ENCODE measurements at regions not wholly inside any gene's neighbourhood (a gene's known extent, or its start where the extent isn't known, plus 50 kb on each side); places are given as distances from the start of the nearest gene placed in this dataset.
A peak's percentile ranks its signal among the peaks of the same experiment; 100 is the strongest.
"Not testable (repeated sequence)": the region's sequence is repeated elsewhere in the genome, so short reads cannot be mapped to it uniquely, and the experiment has no call there.

DNA sequence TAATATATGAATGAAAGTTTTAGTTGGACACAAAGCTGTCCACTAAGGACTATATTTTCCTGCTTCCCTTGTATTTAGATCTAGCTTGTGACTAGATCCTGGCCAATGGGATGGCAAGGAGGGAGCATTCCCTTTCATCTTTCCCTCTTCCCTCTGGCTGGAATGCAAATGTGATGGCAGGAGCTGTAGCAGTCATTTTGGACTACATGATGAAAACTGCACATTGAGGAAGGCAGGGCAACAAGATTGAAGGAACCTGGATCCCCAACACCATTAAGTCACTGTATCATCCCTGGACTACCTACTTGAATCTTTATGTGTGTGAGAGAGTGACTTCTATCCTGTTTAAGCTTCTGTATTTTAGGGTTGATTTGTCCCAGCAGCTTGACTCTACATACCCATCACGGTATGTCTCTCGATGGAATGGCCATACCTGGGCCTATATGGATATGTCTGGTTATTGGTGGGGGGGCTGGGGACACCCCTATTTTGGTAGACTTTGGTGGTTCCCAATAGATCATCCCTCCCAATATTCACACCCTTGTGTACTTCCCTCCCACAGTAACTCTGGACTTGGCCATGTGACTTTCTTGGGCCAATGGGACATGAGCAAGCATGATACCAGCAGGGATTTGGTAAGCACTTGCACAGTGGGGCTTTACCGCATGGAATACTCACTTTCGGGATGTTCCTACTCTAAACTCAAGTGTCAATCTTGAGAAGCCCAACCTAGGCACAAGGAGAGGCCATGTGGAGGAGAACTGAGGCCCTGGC lies 128.5 kb downstream of the VEGFA start:
- DNase-seq, result no peak

- no peak for DNase-seq
Observed at GRCh38 chr6:43897571-43898302, 127.7 kb downstream of the VEGFA start.

DNA sequence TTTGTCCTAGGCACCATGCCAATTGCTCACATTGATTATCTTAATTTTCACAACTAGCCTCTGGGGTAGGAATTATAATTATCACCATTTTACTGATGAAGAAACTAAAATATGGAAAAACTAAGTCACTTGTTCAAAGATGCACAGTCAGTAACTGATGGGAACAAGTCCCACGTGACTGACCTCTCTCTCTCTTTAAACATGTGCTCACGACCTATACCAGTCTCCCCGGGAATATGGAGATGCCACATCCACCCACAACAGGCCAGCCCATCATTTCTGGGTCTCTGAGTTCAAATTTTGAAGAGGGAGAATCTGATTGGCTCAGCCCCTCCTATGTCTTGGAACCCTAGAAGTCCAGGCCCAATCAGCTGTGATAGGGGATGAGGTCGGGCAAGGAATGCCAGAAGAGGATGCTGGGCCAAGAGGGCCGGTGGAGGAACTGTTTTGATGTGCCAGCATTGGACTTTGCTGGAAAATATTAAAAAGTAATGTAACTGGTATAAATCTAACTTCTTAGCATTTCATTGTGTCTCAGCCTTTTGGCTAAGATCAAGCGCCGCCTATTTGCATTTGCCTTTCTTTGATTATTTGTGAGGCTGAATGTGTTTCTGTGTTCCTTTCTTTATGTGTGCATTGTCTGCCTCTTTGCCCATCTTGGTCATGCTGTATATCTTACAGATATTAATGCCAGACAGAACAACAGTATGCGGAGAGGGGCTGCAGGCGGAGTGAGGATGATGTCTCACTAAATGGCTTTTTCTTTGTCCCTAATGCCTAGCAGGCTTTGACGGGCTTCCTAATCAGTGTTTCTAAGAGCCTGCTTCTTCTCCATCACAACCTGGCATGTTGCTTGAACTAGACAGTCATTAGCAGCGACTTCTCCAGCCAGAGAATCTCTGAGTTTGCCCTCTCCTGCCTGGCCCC lies 126.6 kb downstream of the VEGFA start:
- no peak for DNase-seq

DNA sequence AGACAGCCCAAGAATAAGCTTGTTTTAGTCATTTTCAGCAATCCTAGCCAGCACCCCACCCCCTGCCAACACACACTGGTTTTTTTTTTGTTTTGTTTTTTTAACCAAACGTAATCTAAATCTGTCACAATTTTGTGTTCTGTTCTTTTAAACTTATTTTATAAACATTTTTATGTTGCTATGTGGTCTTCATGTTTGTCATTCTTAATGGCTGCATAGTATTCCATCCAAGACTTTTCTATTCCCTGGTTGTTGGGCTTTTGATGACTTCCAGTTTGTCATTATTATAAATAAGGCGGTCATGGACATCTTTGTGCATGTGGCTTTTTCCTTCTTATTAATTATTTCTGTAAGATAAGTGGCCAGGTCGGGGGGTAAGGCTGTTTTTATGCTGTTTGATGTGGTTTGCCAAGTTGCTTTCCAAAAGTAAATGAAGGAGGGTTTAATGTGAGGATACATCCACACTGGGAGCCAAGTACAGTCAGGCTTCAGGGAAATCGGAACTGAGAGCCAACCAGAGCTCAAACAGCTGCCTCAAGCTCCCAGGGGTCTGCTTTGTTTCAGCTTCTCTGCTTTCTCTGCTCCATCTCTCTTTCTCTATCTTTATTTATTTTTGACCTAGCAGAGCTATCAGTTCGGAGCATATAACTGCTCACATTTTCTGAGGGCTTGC lies 125.8 kb downstream of the VEGFA start:
- no peak for DNase-seq

GRCh38 chr6:43893073-43893472 lies 123.1 kb downstream of the VEGFA start:
- DNase-seq, result no peak

- DNase-seq, result peak; percentile 66
Observed at GRCh38 chr6:43891072-43891870, 121.3 kb downstream of the VEGFA start.

GRCh38 chr6:43890197-43891062 lies 120.4 kb downstream of the VEGFA start:
- no peak for DNase-seq

DNA sequence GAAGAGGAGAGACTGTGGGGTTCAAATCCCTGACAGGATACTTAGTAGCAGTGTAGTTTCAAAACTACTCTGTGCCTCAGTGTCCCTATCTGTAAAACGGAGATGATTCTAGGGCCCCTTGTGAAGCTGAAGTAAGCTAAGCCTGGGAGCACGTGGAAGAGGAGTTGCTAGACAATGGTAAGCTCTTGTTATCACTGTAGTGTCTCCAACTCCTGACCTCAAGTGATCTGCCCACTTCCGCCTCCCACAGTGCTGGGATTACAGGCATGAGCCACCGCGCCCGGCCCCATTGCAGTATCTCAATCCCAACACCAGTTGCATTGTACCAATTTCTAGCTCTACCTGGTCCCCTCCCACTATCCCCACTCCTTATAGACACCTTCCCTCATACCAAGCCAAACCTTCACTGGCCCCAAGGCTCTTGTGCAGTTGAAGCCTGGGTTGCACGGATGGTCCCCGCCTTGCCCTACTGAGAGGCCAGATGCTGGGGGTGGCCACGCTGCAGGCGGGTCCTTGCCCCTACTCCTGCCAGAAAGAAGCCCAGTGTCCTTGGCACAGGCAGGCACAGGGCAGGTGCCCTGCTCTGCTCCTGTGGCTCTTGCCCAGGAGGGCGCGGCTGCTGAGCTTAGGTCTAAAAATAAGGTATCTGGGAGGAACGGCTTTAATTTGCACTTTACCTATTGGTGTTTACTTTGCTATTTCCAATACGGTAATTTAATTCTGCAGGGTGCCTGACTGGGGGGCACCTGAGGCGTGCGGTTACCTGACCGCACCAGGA lies 118.1 kb downstream of the VEGFA start:
- DNase-seq, result no peak

- no peak for DNase-seq
Observed at GRCh38 chr6:43887340-43887858, 117.4 kb downstream of the VEGFA start.

DNA sequence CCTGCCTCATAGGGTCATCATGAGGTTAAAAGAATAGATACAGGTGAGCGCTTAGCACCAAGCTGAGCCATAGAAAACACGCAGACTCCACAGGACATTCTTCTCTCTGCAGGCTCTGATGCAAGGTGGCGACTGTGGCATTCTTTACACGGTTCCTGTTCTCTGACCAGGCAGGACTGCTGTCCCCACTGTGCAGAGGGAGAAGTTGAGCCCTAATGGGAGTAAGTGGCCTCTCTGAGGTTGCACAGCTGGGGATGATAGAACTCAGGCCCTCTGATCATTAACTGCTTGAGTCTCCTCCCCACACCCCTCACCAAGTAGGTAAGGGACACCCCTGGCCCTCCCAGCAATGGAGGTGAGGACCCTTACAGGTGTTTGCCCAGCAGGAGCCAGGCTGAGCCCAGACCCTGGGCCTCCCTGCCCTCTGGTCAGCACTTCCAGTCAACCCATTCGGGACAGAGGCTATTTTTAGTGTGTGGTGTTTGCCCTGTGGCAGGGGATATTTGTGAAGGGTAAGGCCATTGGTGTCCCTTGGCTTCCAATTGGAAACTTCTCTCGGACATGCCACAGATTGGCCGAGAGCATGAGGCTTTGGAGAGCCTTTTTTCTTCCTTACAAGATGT lies 116.8 kb downstream of the VEGFA start:
- no peak for DNase-seq

DNA sequence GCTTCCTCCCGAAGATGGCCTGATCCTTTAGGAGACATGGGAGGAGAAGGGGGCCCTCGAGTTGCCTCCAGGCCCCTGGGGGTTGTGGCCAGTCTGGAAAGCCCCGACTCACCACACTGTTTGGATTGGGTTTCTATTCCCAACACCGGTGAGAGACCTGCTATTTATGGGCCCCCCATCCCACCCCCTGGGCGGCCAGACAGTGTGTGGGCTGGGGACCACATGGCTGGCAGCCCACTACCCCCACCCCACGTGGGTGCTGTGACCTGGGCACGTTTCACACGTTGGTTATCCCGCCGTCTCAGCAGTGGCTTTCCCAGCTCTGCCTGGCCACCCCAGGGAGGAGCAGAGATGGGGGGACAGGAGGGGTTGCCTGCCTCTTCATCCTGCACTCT lies 116.1 kb downstream of the VEGFA start:
- DNase-seq, result no peak

- no peak for DNase-seq
Observed at GRCh38 chr6:43885399-43886066, 115.5 kb downstream of the VEGFA start.

GRCh38 chr6:43884652-43885022 lies 114.6 kb downstream of the VEGFA start:
- no peak for DNase-seq

GRCh38 chr6:43883847-43884651 lies 114.0 kb downstream of the VEGFA start:
- DNase-seq, result no peak

GRCh38 chr6:43882690-43883448 lies 112.9 kb downstream of the VEGFA start:
- DNase-seq, result not testable (repeated sequence)

DNA sequence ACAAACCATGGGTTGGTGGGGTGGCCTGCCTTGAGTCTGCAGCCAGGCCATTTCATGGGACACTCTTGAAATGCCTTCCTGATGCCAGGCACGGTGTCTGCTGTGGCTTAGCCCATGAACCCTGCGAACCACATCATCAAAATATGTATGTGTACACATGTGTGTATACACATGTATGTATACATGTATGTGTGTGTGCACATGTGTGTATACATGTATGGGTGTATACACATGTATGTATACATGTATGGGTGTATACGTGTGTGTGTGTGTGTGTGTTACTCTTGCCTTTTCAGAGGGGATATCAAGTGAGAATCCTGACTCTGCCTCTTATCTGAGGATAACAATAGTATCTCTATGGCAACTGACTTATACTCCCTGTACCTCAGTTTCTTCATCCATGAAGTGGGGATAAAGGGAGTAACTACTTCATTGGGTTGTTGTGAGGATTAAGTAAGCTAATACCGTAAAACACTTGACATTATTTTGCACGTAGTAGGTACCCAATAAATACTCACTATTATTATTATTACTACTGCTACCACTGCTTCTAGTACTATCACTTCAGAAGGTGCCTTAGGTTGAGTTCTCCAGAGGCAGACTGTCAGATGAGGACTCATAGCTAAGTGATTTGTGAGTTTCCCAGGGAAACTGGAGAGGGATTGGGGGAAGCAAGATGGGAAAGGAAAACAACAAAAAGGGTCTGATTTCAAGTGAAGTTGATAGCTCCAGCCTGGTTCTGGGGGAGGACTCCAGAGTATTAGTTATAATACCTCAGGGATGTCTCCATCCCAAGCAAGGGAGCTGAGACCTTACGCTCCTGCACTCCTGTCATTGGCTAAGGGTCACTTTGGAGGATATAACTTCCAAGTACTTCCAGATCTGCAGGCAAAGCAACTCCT lies 110.5 kb downstream of the VEGFA start:
- DNase-seq, result no peak

All from NCI-H774 (cell line).